OCI-LY3 (cell line): ENCODE measurements at regions not wholly inside any gene's neighbourhood (a gene's known extent, or its start where the extent isn't known, plus 50 kb on each side); places are given as distances from the start of the nearest gene placed in this dataset.

ENCODE experiments used
- EZH2phosphoT487 ChIP-seq: fragments of 200-600 bp; shearing (Covaris generic); IDR thresholded peaks from 2 replicates; pipeline ENCODE4 v1.6.1; 2018; ENCODE audit warnings: antibody characterized with exemption, mixed run types, low read depth
- TF ChIP-seq, protein P1 (sequence below): fragments of 200-600, 300-600 bp; sonication (generic); IDR thresholded peaks from 2 replicates; pipeline ENCODE4 v1.5.1; 2014; ENCODE audit warnings: antibody characterized with exemption, low read length, low read depth

DNA sequence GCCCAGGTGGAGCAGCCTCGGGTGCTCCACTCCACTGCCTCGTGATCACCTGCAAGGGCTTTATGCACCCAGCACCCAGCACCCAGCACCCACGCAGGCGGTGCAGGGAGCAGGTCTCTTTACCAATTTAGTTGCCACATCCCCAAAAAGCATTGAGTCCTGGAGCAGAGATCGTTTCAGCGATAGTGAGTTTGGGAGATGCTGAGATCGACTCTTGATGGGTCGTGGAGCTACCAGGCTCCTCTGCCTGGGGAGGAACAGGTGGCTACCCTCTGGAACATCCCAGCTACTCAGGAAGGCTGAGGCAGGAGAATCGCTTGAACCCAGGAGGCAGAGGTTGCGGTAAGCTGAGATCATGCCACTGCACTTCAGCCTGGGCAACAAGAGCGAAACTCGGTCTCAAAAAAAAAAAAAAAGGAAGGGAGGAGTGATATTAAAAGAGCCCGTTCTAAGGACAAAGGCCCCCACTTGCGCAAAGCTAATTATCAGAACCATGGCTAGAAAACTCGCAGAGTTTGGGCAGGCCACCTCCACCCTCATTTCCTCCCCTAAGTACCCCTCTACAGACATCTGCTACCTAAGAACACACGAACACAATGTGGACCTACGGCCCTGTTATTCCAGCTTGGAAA, 106.5 kb upstream of the SLC45A1 start:
- TF ChIP-seq, protein P1, sequence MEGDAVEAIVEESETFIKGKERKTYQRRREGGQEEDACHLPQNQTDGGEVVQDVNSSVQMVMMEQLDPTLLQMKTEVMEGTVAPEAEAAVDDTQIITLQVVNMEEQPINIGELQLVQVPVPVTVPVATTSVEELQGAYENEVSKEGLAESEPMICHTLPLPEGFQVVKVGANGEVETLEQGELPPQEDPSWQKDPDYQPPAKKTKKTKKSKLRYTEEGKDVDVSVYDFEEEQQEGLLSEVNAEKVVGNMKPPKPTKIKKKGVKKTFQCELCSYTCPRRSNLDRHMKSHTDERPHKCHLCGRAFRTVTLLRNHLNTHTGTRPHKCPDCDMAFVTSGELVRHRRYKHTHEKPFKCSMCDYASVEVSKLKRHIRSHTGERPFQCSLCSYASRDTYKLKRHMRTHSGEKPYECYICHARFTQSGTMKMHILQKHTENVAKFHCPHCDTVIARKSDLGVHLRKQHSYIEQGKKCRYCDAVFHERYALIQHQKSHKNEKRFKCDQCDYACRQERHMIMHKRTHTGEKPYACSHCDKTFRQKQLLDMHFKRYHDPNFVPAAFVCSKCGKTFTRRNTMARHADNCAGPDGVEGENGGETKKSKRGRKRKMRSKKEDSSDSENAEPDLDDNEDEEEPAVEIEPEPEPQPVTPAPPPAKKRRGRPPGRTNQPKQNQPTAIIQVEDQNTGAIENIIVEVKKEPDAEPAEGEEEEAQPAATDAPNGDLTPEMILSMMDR, result no peak
- no peak for TF ChIP-seq EZH2phosphoT487
